ENCODE measurements at regions not wholly inside any gene's neighbourhood (a gene's known extent, or its start where the extent isn't known, plus 50 kb on each side); places are given as distances from the start of the nearest gene placed in this dataset.

- TF ChIP-seq POLR2A (IDR thresholded peaks at IDR 0.05) (no peak), CTCF (IDR thresholded peaks at IDR 0.05) (no peak)
These were observed 182.7 kb upstream of the SFSWAP start for GRCh38 chr12:131528144-131528543.
